Middle frontal gyrus (tissue), 1 donor: ENCODE measurements at regions not wholly inside any gene's neighbourhood (a gene's known extent, or its start where the extent isn't known, plus 50 kb on each side); places are given as distances from the start of the nearest gene placed in this dataset.

ENCODE experiments used
- DNase-seq: peaks from one replicate; pipeline ENCODE4 v3.0.0-alpha.2; 2015; ENCODE audit warnings: low spot score; ENCODE audit errors: extremely low spot score

GRCh38 chr1:43008115-43009060 is 49.7 kb upstream of the SLC2A1 start:
- DNase-seq: no peak
